Panc1 (cell line): ENCODE measurements at regions not wholly inside any gene's neighbourhood (a gene's known extent, or its start where the extent isn't known, plus 50 kb on each side); places are given as distances from the start of the nearest gene placed in this dataset.

ENCODE experiments used
- ATAC-seq: fragments of 200-7000 bp; cut with Tn5 transposase; 2 replicates; pipeline ENCODE4 v1.9.1; 2020; ENCODE audit warnings: mild to moderate bottlenecking, moderate library complexity
- BruUV-seq: library from RNA; stranded (reverse); fragments of 400-500 nt; replicated peaks from 2 replicates; lab custom pipeline; 2021; lab: Mats Ljungman, UMichigan
- CTCF ChIA-PET: fragments of 300-600 bp; sonication (Branson Sonifier 250); formaldehyde crosslinking; loops from one replicate; lab custom pipeline; 2022; ENCODE audit warnings: antibody characterized with exemption; lab: Charles Lee
- POLR2A ChIA-PET: fragments of 300-600 bp; sonication (Branson Sonifier 250); formaldehyde crosslinking; loops from one replicate; lab custom pipeline; 2022; ENCODE audit warnings: antibody characterized with exemption; lab: Charles Lee
- DNase-seq: peaks from one replicate; pipeline ENCODE4 v3.0.0-alpha.2; 2010; ENCODE audit warnings: low read depth, low spot score
- H3K27ac ChIP-seq: 2 replicates; pipeline ENCODE4 v1.5.1; 2011; ENCODE audit warnings: mild to moderate bottlenecking, low read length, inconsistent platforms
- H3K27me3 ChIP-seq: fragments of 200-500 bp; sonication (Bioruptor generic); 2 replicates; pipeline ENCODE4 v1.6.0; 2014; ENCODE audit warnings: low read length, inconsistent platforms; ENCODE audit not compliant: control insufficient read depth, insufficient read depth
- H3K36me3 ChIP-seq: fragments of 200-500 bp; sonication (Bioruptor generic); 2 replicates; pipeline ENCODE4 v1.5.1; 2014; ENCODE audit warnings: inconsistent platforms, mild to moderate bottlenecking, low read length, moderate library complexity; ENCODE audit not compliant: control insufficient read depth, insufficient read depth
- H3K4me1 ChIP-seq: 2 replicates; pipeline ENCODE4 v1.5.1; 2011; ENCODE audit warnings: inconsistent platforms, mild to moderate bottlenecking, low read length, moderate library complexity; ENCODE audit not compliant: control insufficient read depth, insufficient read depth
- H3K4me3 ChIP-seq, 2 experiments: 2 replicates each; pipeline ENCODE4 v1.5.1; 2011 to 2012; ENCODE audit warnings: low read depth in 2 of 2, low read length in 2 of 2, mild to moderate bottlenecking in 2 of 2, inconsistent platforms in 1 of 2, moderate library complexity in 1 of 2
- H3K9me3 ChIP-seq: fragments of 200-500 bp; sonication (Bioruptor generic); 2 replicates; pipeline ENCODE4 v1.5.1; 2014; ENCODE audit warnings: low read depth, mild to moderate bottlenecking, inconsistent platforms, low read length, moderate library complexity; ENCODE audit not compliant: control insufficient read depth, insufficient read depth
- CTCF ChIP-seq: fragments of 450-650 bp; IDR thresholded peaks from 2 replicates; pipeline ENCODE4 v1.5.1; 2017; ENCODE audit warnings: mild to moderate bottlenecking
- POLR2AphosphoS5 ChIP-seq: IDR thresholded peaks from 2 replicates; pipeline ENCODE4 v1.6.1; 2012; ENCODE audit warnings: mild to moderate bottlenecking, low read depth, low read length, moderate library complexity
- SIN3A ChIP-seq: IDR thresholded peaks from 2 replicates; pipeline ENCODE4 v1.6.1; 2012; ENCODE audit warnings: low read depth, mild to moderate bottlenecking, low read length, moderate library complexity, borderline replicate concordance; ENCODE audit not compliant: insufficient read depth
- TCF7L2 ChIP-seq: IDR thresholded peaks from 2 replicates; pipeline ENCODE4 v1.6.1; 2011; ENCODE audit warnings: mild to moderate bottlenecking, low read depth, low read length, inconsistent platforms
- in situ Hi-C: cut with HindIII; loops from 2 replicates; pipeline ENCODE4 v1.10.0; 2016; ENCODE audit warnings: low sequenced_read_pairs, low pct_unique_long_range_greater_than_20kb
- intact Hi-C: fragments of 100-400 bp; cut with micrococcal nuclease; formaldehyde crosslinking; loops from one replicate; pipeline ENCODE4 v1.10.0; 2022; ENCODE audit not compliant: unreplicated experiment
- TF ChIP-seq, protein P1 (sequence below), 2 experiments: IDR thresholded peaks; 2 replicates each; pipeline ENCODE4 v1.6.1; 2011 to 2012; ENCODE audit warnings: low read depth in 2 of 2, control low read depth in 1 of 2, low read length in 1 of 2, mild to moderate bottlenecking in 1 of 2, moderate library complexity in 1 of 2; ENCODE audit not compliant: insufficient read depth in 1 of 2

GRCh38 chr6:139625081-139625939 is 250.9 kb upstream of the CITED2 start:
- Histone ChIP-seq H3K36me3 (no peaks in the 10 kb centered on the region), H3K27ac (peak overlapping the region; percentile 13; the same call in 1 of the 2 replicates), H3K4me1 (no peaks in the 10 kb centered on the region), H3K4me3 (no peak overlapping the region), H3K9me3 (no peaks in the 10 kb centered on the region), H3K27me3 (no peaks in the 10 kb centered on the region)
- TF ChIP-seq CTCF (no peak), POLR2AphosphoS5 (no peak), TCF7L2 (no peak), SIN3A (no peak)
- TF ChIP-seq, protein P1, sequence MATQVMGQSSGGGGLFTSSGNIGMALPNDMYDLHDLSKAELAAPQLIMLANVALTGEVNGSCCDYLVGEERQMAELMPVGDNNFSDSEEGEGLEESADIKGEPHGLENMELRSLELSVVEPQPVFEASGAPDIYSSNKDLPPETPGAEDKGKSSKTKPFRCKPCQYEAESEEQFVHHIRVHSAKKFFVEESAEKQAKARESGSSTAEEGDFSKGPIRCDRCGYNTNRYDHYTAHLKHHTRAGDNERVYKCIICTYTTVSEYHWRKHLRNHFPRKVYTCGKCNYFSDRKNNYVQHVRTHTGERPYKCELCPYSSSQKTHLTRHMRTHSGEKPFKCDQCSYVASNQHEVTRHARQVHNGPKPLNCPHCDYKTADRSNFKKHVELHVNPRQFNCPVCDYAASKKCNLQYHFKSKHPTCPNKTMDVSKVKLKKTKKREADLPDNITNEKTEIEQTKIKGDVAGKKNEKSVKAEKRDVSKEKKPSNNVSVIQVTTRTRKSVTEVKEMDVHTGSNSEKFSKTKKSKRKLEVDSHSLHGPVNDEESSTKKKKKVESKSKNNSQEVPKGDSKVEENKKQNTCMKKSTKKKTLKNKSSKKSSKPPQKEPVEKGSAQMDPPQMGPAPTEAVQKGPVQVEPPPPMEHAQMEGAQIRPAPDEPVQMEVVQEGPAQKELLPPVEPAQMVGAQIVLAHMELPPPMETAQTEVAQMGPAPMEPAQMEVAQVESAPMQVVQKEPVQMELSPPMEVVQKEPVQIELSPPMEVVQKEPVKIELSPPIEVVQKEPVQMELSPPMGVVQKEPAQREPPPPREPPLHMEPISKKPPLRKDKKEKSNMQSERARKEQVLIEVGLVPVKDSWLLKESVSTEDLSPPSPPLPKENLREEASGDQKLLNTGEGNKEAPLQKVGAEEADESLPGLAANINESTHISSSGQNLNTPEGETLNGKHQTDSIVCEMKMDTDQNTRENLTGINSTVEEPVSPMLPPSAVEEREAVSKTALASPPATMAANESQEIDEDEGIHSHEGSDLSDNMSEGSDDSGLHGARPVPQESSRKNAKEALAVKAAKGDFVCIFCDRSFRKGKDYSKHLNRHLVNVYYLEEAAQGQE (IDR thresholded peaks at IDR 0.05; ENCODE audit: insufficient read depth in 1 of 2, low read depth in 2 of 2, low read length in 1 of 2), result no peak
- ChIA-PET CTCF (interaction anchor here (0.6 kb wide), 1 partner anchor 9 kb away, joined by 6 read pairs; no protein-coding TSS in a partner anchor), POLR2A (no interaction called here)
- no TSS peak for BruUV-seq
- no peak for DNase-seq
- no peak for ATAC-seq
- in situ Hi-C loops (no loop called here), intact Hi-C loops (no loop called here)

DNA sequence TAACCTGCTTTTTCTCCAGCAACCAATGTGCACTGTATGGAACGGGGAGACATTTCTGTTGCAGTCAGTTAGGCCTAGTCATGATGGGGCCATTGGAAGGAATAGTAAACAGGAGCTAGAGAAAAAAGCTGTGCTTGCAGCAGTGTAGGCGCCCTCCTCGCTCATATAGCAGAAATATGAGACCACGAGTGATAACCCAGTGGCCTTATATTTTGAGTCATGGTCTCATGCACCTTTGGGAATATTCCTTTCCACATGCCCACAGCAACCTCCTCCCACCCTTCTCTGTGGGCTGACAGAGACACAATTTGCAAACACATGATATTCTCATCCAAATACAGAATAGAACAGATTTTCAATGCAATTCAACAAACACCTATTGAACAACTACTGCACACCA is 248.9 kb upstream of the CITED2 start:
- POLR2A ChIA-PET, result no interaction called here
- Histone ChIP-seq H3K4me1 (no peaks in the 10 kb centered on the region), H3K4me3 (no peak overlapping the region), H3K9me3 (no peaks in the 10 kb centered on the region), H3K27ac (peak overlapping the region; percentile 31; the same call in 1 of the 2 replicates), H3K36me3 (no peaks in the 10 kb centered on the region), H3K27me3 (no peaks in the 10 kb centered on the region)
- intact Hi-C loops (no loop called here), in situ Hi-C loops (no loop called here)
- CTCF ChIA-PET, result no interaction called here
- TF ChIP-seq POLR2AphosphoS5 (no peak), SIN3A (no peak), CTCF (no peak), TCF7L2 (no peak)
- TF ChIP-seq, protein P1 (IDR thresholded peaks at IDR 0.05; ENCODE audit: insufficient read depth in 1 of 2, low read depth in 2 of 2, low read length in 1 of 2), result no peak
- ATAC-seq (no peak), DNase-seq (no peak)
- no TSS peak for BruUV-seq
